GM12864 (cell line): ENCODE measurements at regions not wholly inside any gene's neighbourhood (a gene's known extent, or its start where the extent isn't known, plus 50 kb on each side); places are given as distances from the start of the nearest gene placed in this dataset.

Experiments used
- DNase-seq: peaks from one replicate; pipeline ENCODE4 v3.0.0-alpha.2; 2011; ENCODE audit warnings: low read depth
- H3K4me3 ChIP-seq: 2 replicates; pipeline ENCODE4 v1.5.1; 2011; ENCODE audit warnings: mild to moderate bottlenecking, low read depth, low read length, control low read depth
- CTCF ChIP-seq: IDR thresholded peaks from 2 replicates; pipeline ENCODE4 v1.5.1; 2011; ENCODE audit warnings: low read depth, mild to moderate bottlenecking, moderate library complexity, low read length, control low read depth, inconsistent platforms; ENCODE audit errors: missing control alignments

DNA sequence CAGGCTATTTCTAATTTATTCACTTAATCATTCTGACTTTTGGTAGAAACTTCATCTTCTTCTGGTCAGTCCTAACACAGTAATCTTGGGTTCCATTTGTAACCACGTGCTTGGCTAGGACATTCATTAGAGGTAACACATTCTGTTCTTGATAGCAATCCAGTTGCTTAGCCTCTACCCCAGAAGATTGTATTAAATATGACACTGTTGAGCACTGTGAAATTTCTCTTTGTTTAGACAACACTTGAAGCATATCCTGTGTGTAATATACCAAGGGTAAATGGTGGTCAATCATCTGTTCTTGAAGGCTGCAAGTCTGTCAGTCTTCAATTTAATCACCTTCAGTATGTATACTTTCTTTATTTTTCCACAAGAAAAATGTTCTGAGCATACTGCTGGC lies 523.0 kb downstream of the ANKRD50 start:
- no peak overlapping the region for H3K4me3 ChIP-seq
- TF ChIP-seq CTCF = no peak
- no peak for DNase-seq

DNA sequence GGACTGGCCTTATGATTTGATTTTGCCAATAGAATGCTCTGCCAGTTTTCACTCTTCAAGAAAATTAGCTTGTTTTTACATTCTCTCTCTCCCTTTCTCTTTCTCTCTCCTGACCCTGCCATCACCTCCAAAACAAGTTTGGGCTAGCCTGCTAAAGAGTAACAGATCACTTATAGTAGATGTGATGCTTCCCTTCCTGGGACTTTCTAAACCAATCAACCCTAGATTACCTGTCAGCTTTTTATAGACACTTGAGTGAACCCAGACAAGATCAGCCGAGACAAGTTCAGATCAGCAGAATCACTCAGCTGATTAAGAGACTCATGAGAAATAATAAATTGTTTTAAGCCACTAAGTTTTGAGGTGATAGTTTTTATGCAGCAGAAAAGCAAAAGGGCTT lies 521.2 kb downstream of the ANKRD50 start:
- TF ChIP-seq CTCF = no peak
- H3K4me3 ChIP-seq = no peak overlapping the region

DNA sequence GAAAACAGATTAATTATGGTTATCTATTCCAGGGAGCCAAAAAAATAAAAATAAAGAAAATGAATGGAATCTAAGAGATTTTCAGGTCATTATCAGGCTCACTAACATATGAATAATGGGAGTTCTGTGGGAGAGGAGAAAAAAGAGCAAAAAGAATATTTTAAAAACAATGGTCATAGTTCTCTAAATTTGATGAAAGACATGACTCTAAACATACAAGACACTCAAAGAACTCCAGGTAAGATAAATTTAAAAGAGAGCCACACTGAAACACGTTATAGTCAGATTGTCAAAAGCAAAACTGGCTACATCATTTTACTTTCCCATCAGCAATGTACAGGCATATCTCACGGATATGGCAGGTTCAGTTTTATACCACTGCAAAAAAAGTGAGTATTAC lies 520.0 kb downstream of the ANKRD50 start:
- H3K4me3 ChIP-seq = no peak overlapping the region
- DNase-seq = no peak
- no peak for TF ChIP-seq CTCF

More for the DNA sequence above, 521.2 kb downstream of the ANKRD50 start:
- DNase-seq = no peak

GRCh38 chr4:124199185-124199584 lies 513.3 kb downstream of the ANKRD50 start:
- no peak for TF ChIP-seq CTCF
- H3K4me3 ChIP-seq = no peak overlapping the region
- no peak for DNase-seq

DNA sequence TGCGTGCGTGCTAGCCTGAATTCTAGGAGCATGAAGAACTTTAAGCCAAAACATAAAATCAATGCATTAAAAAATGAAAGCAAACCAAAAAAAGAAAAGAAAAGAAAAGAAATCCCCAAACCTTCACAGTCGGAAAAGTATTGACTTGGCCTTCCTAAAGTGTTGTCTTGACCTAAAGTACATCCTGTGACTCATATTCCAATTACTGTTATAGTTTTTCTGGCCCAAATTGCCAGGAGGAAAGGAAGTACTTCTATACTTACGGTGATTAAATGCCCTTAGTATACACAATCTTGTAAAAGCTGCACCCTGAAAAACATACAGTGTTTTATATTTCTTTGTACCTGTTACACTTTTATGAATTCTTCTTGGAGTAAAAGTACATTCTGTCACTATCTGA lies 512.8 kb downstream of the ANKRD50 start:
- TF ChIP-seq CTCF = no peak
- no peak for DNase-seq
- no peak overlapping the region for H3K4me3 ChIP-seq

DNA sequence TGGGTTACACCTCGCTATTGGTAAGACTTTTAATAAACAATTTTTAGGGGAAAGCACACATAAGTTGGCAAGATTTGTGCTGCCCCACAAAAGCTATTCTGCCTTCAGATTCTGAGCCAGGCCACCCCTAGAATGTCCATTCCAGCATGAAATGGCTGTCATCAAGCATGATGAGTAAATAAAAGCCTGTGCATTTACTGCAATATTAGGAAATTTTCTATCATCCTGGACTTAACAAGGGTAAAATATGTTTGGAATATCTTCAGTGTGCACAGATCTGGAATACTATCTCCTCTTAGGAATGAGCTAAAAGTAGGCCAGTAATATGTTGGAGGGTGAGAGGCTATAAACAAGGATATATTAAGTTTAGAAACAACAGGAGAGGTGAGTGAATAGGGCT lies 510.9 kb downstream of the ANKRD50 start:
- H3K4me3 ChIP-seq = no peak overlapping the region
- no peak for TF ChIP-seq CTCF
- DNase-seq = no peak

- DNase-seq = no peak
- H3K4me3 ChIP-seq = no peak overlapping the region
- TF ChIP-seq CTCF = no peak
Measured at GRCh38 chr4:124202099-124202498, 510.4 kb downstream of the ANKRD50 start.
